HG03108 (cell line): ENCODE measurements at regions not wholly inside any gene's neighbourhood (a gene's known extent, or its start where the extent isn't known, plus 50 kb on each side); places are given as distances from the start of the nearest gene placed in this dataset.

Source experiments
- ATAC-seq: cut with Tn5 transposase; IDR thresholded peaks from one replicate; pipeline ENCODE4 v1.9.1; 2021; ENCODE audit warnings: moderate library complexity; ENCODE audit not compliant: unreplicated experiment

GRCh38 chr17:77409282-77410161 lies 268.8 kb downstream of the SEC14L1 start:
- no peak for ATAC-seq

- ATAC-seq: no peak
Measured at GRCh38 chr17:77410470-77410869, 269.7 kb downstream of the SEC14L1 start.

GRCh38 chr17:77414811-77415400 lies 274.1 kb downstream of the SEC14L1 start:
- ATAC-seq: no peak

- ATAC-seq: no peak
Measured at GRCh38 chr17:77416105-77416713, 275.4 kb downstream of the SEC14L1 start.

- no peak for ATAC-seq
Measured at GRCh38 chr17:77417575-77417974, 276.8 kb downstream of the SEC14L1 start.

GRCh38 chr17:77418609-77419008 lies 277.8 kb downstream of the SEC14L1 start:
- ATAC-seq: no peak

- ATAC-seq: no peak
Measured at GRCh38 chr17:77419095-77419494, 278.3 kb downstream of the SEC14L1 start.

GRCh38 chr17:77419547-77420094 lies 278.9 kb downstream of the SEC14L1 start:
- ATAC-seq: no peak

GRCh38 chr17:77420095-77420803 lies 279.5 kb downstream of the SEC14L1 start:
- no peak for ATAC-seq

- no peak for ATAC-seq
Measured at GRCh38 chr17:77420804-77421629, 280.2 kb downstream of the SEC14L1 start.

GRCh38 chr17:77421630-77421972 lies 280.8 kb downstream of the SEC14L1 start:
- ATAC-seq: no peak

- ATAC-seq: no peak
Measured at GRCh38 chr17:77422104-77422747, 281.5 kb downstream of the SEC14L1 start.

- no peak for ATAC-seq
Measured at GRCh38 chr17:77422748-77423113, 282.0 kb downstream of the SEC14L1 start.

- no peak for ATAC-seq
Measured at GRCh38 chr17:77423589-77424451, 283.1 kb downstream of the SEC14L1 start.

- ATAC-seq: no peak
Measured at GRCh38 chr17:77424585-77425344, 284.0 kb downstream of the SEC14L1 start.

GRCh38 chr17:77425348-77425747 lies 284.6 kb downstream of the SEC14L1 start:
- ATAC-seq: no peak

GRCh38 chr17:77425791-77426641 lies 285.2 kb downstream of the SEC14L1 start:
- no peak for ATAC-seq
